ENCODE measurements at regions not wholly inside any gene's neighbourhood (a gene's known extent, or its start where the extent isn't known, plus 50 kb on each side); places are given as distances from the start of the nearest gene placed in this dataset.

GRCh38 chr6:81484251-81484650 lies 268.2 kb downstream of the TENT5A start:
- TF ChIP-seq CTCF (conservative IDR thresholded peaks at IDR 0.05; ENCODE audit: low read length) (no peak), EZH2phosphoT487 (IDR thresholded peaks at IDR 0.05; ENCODE audit: borderline replicate concordance, low read depth, low read length) (no peak)
